GM23338 (cell line): ENCODE measurements at regions not wholly inside any gene's neighbourhood (a gene's known extent, or its start where the extent isn't known, plus 50 kb on each side); places are given as distances from the start of the nearest gene placed in this dataset.

Source experiments
- ATAC-seq: fragments of 200-7000 bp; cut with Tn5 transposase; 3 replicates; pipeline ENCODE4 v1.9.1; 2020
- DNase-seq: peaks from one replicate; pipeline ENCODE4 v3.0.0-alpha.2; 2015; ENCODE audit warnings: low spot score
- H2AFZ ChIP-seq: fragments of 200-600 bp; sonication (generic); 2 replicates; pipeline ENCODE4 v1.8.0; 2016; ENCODE audit warnings: antibody characterized with exemption, mild to moderate bottlenecking, moderate library complexity
- H3F3A ChIP-seq: fragments of 200-600 bp; sonication (generic); replicated peaks from 2 replicates; pipeline ENCODE4 v1.8.0; 2017; ENCODE audit warnings: antibody characterized with exemption, mixed run types, low read depth
- H3K27ac ChIP-seq: fragments of 200-600 bp; sonication (generic); 2 replicates; pipeline ENCODE4 v1.6.1; 2016; ENCODE audit warnings: low read depth
- H3K27me3 ChIP-seq: fragments of 200-600 bp; sonication (generic); 2 replicates; pipeline ENCODE4 v1.8.0; 2016; ENCODE audit warnings: mild to moderate bottlenecking, mixed run types, moderate library complexity; ENCODE audit not compliant: insufficient read depth
- H3K36me3 ChIP-seq: fragments of 200-600 bp; sonication (generic); 2 replicates; pipeline ENCODE4 v1.8.0; 2016; ENCODE audit warnings: mild to moderate bottlenecking; ENCODE audit not compliant: insufficient read depth
- H3K4me1 ChIP-seq: fragments of 200-600 bp; sonication (generic); 2 replicates; pipeline ENCODE4 v1.8.0; 2016; ENCODE audit warnings: mild to moderate bottlenecking, moderate library complexity; ENCODE audit not compliant: insufficient read depth
- H3K4me2 ChIP-seq: fragments of 200-600 bp; sonication (generic); 2 replicates; pipeline ENCODE4 v1.7.1; 2017; ENCODE audit warnings: mixed run types
- H3K4me3 ChIP-seq: fragments of 200-600 bp; sonication (generic); 2 replicates; pipeline ENCODE4 v1.6.1; 2016; ENCODE audit warnings: mixed run types
- H3K79me2 ChIP-seq: fragments of 200-600 bp; sonication (generic); replicated peaks from 2 replicates; pipeline ENCODE4 v1.8.0; 2017; ENCODE audit warnings: mild to moderate bottlenecking; ENCODE audit not compliant: insufficient read depth
- H3K9me2 ChIP-seq: fragments of 200-600 bp; sonication (generic); 2 replicates; pipeline ENCODE4 v1.8.0; 2017; ENCODE audit not compliant: insufficient read depth
- H4K20me1 ChIP-seq: fragments of 200-600 bp; sonication (generic); replicated peaks from 2 replicates; pipeline ENCODE4 v1.8.0; 2017; ENCODE audit warnings: mild to moderate bottlenecking; ENCODE audit not compliant: insufficient read depth
- H3K27ac Mint-ChIP-seq: 2 replicates; pipeline ENCODE4 v1.8.0; 2020; ENCODE audit warnings: inconsistent platforms, mild to moderate bottlenecking, moderate library complexity, mixed read lengths
- H3K27me3 Mint-ChIP-seq: 3 replicates; pipeline ENCODE4 v1.8.0; 2022; ENCODE audit warnings: low read depth, mild to moderate bottlenecking, moderate library complexity, mixed read lengths, inconsistent platforms; ENCODE audit not compliant: insufficient read depth, poor library complexity
- H3K36me3 Mint-ChIP-seq: 3 replicates; pipeline ENCODE4 v1.8.0; 2021; ENCODE audit warnings: low read depth, mild to moderate bottlenecking, inconsistent platforms, moderate library complexity, mixed read lengths
- H3K4me1 Mint-ChIP-seq: 3 replicates; pipeline ENCODE4 v1.8.0; 2020; ENCODE audit warnings: mild to moderate bottlenecking, inconsistent platforms, mixed read lengths
- H3K4me3 Mint-ChIP-seq: 3 replicates; pipeline ENCODE4 v1.8.0; 2021; ENCODE audit warnings: moderate library complexity, mild to moderate bottlenecking, inconsistent platforms, mixed read lengths
- H3K9me3 Mint-ChIP-seq: 3 replicates; pipeline ENCODE4 v1.8.0; 2020; ENCODE audit warnings: moderate library complexity, mild to moderate bottlenecking, inconsistent platforms, mixed read lengths
- CREB1 ChIP-seq: fragments of 250-450 bp; sonication (Bioruptor Pico); IDR thresholded peaks from 2 replicates; pipeline ENCODE4 v1.5.0; 2020; ENCODE audit warnings: low read depth, mild to moderate bottlenecking, moderate library complexity
- ETS1 ChIP-seq: IDR thresholded peaks from 2 replicates; pipeline ENCODE4 v1.6.1; 2016; ENCODE audit warnings: antibody characterized with exemption
- EZH2 ChIP-seq: fragments of 200-600 bp; sonication (generic); IDR thresholded peaks from one replicate; pipeline ENCODE4 v1.8.0; 2017; ENCODE audit warnings: antibody characterized with exemption, mild to moderate bottlenecking, low read depth; ENCODE audit not compliant: unreplicated experiment
- EZH2phosphoT487 ChIP-seq: fragments of 200-600 bp; sonication (generic); IDR thresholded peaks from one replicate; pipeline ENCODE4 v1.8.1; 2018; ENCODE audit warnings: antibody characterized with exemption; ENCODE audit not compliant: unreplicated experiment
- JUNB ChIP-seq: IDR thresholded peaks from one replicate; pipeline ENCODE4 v1.6.1; 2016; ENCODE audit warnings: antibody characterized with exemption; ENCODE audit not compliant: unreplicated experiment
- NANOG ChIP-seq: IDR thresholded peaks from 2 replicates; pipeline ENCODE4 v1.6.1; 2016; ENCODE audit warnings: antibody characterized with exemption, borderline replicate concordance
- POLR2AphosphoS5 ChIP-seq: IDR thresholded peaks from 2 replicates; pipeline ENCODE4 v1.6.1; 2016; ENCODE audit warnings: antibody characterized with exemption, low read depth
- REST ChIP-seq: IDR thresholded peaks from one replicate; pipeline ENCODE4 v1.6.1; 2018; ENCODE audit warnings: antibody characterized with exemption; ENCODE audit not compliant: unreplicated experiment
- STAT1 ChIP-seq: IDR thresholded peaks from one replicate; pipeline ENCODE4 v1.6.1; 2016; ENCODE audit warnings: antibody characterized with exemption; ENCODE audit not compliant: unreplicated experiment
- ZNF114 ChIP-seq: fragments of 250-450 bp; sonication (Bioruptor Pico); IDR thresholded peaks from 2 replicates; pipeline ENCODE4 v1.5.0; 2020; ENCODE audit warnings: mild to moderate bottlenecking, moderate library complexity
- ZNF331 ChIP-seq: fragments of 250-450 bp; sonication (Bioruptor Pico); IDR thresholded peaks from 2 replicates; pipeline ENCODE4 v1.5.0; 2020; ENCODE audit warnings: low read depth, mild to moderate bottlenecking, moderate library complexity

GRCh38 chr17:77366558-77367245 lies 225.9 kb downstream of the SEC14L1 start:
- Mint-ChIP-seq H3K4me3 (no peak overlapping the region), H3K9me3 (no peaks in the 10 kb centered on the region), H3K4me1 (peaks cover 45% of the 10 kb centered on the region), H3K27me3 (peaks cover 14% of the 10 kb centered on the region), H3K36me3 (no peaks in the 10 kb centered on the region), H3K27ac (no peak overlapping the region)
- Histone ChIP-seq H3K4me2 (no peak overlapping the region), H3K79me2 (no peaks in the 10 kb centered on the region), H3F3A (0 out of 2 replicates have a peak, but pooled peaks cover 4% of the 10 kb centered on the region), H3K27me3 (no peaks in the 10 kb centered on the region), H3K27ac (no peak overlapping the region), H3K9me2 (no peaks in the 10 kb centered on the region), H4K20me1 (peaks cover 8% of the 10 kb centered on the region; the same call in 1 of the 2 replicates), H3K36me3 (no peaks in the 10 kb centered on the region), H3K4me1 (peaks cover 19% of the 10 kb centered on the region), H2AFZ (no peak overlapping the region), H3K4me3 (no peak overlapping the region)
- TF ChIP-seq EZH2phosphoT487, result no peak
- TF ChIP-seq ZNF114 (CRISPR knock-in tag), result no peak
- TF ChIP-seq REST, result no peak
- no peak for TF ChIP-seq NANOG
- TF ChIP-seq JUNB, result no peak
- TF ChIP-seq POLR2AphosphoS5, result no peak
- no peak for TF ChIP-seq ZNF331 (CRISPR knock-in tag)
- TF ChIP-seq EZH2, result no peak
- no peak for TF ChIP-seq STAT1
- no peak for DNase-seq
- peak; percentile 72 for ATAC-seq

- H3K4me1 Mint-ChIP-seq, result peaks cover 47% of the 10 kb centered on the region
- 0 out of 2 replicates have a peak, but pooled peaks cover 11% of the 10 kb centered on the region for H3F3A ChIP-seq
- TF ChIP-seq ZNF114 (CRISPR knock-in tag), result no peak
- TF ChIP-seq REST, result no peak
- TF ChIP-seq ETS1, result no peak
- no peak for TF ChIP-seq POLR2AphosphoS5
- TF ChIP-seq EZH2, result no peak
- no peak for TF ChIP-seq CREB1 (CRISPR knock-in tag)
- no peak for TF ChIP-seq STAT1
Observed at GRCh38 chr17:77369544-77369971, 228.8 kb downstream of the SEC14L1 start.

More at GRCh38 chr17:77369544-77369971, 228.8 kb downstream of the SEC14L1 start:
- ATAC-seq (no peak), DNase-seq (no peak)
- Histone ChIP-seq H2AFZ (no peak overlapping the region), H3K27me3 (no peaks in the 10 kb centered on the region), H3K36me3 (no peaks in the 10 kb centered on the region), H3K4me1 (peaks cover 30% of the 10 kb centered on the region), H3K4me2 (no peak overlapping the region), H4K20me1 (peaks cover 10% of the 10 kb centered on the region), H3K27ac (no peak overlapping the region), H3K9me2 (no peaks in the 10 kb centered on the region), H3K4me3 (no peak overlapping the region), H3K79me2 (peaks cover 10% of the 10 kb centered on the region)
- Mint-ChIP-seq H3K9me3 (no peaks in the 10 kb centered on the region), H3K4me3 (no peak overlapping the region), H3K27me3 (peaks cover 19% of the 10 kb centered on the region), H3K27ac (no peak overlapping the region), H3K36me3 (no peaks in the 10 kb centered on the region)
